IPS-18c (cell line): ENCODE measurements at regions not wholly inside any gene's neighbourhood (a gene's known extent, or its start where the extent isn't known, plus 50 kb on each side); places are given as distances from the start of the nearest gene placed in this dataset.
"Not testable (repeated sequence)": the region's sequence is repeated elsewhere in the genome, so short reads cannot be mapped to it uniquely, and the experiment has no call there.

Experiments
- H3K4me3 ChIP-seq: 2 replicates; pipeline ENCODE4 v1.7.0; 2013; ENCODE audit warnings: low read depth, mild to moderate bottlenecking, low read length, moderate library complexity; ENCODE audit not compliant: insufficient read depth
- H3K9me3 ChIP-seq: one replicate; pipeline ENCODE4 v1.6.1; 2013; ENCODE audit warnings: mild to moderate bottlenecking, low read length, moderate library complexity; ENCODE audit not compliant: control insufficient read depth, insufficient read depth

DNA sequence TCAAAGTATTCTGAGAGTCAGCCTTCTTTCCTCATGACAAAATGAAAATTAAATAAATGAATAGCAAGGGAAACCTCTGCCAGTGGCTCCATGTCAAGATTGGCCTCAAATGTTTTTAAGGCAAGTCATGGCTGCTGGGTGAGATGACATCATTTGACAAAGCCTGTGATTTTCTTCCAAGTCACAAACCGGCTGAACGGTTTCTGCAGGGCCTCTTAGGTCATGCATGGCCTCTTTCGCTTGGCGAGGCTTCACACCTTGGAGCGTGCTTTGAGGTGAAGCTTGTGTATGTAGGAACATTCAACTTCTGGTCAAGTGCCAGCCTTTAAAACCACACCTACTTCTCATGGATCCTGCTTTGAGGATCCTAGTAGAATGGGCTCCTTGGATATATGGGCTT, 161.0 kb upstream of the ZNF618 start:
- no peak overlapping the region for H3K4me3 ChIP-seq
- peaks cover 3% of the 10 kb centered on the region for H3K9me3 ChIP-seq

GRCh38 chr9:113719919-113720318, 156.2 kb upstream of the ZNF618 start:
- peaks cover 3% of the 10 kb centered on the region for H3K9me3 ChIP-seq
- no peak overlapping the region for H3K4me3 ChIP-seq

DNA sequence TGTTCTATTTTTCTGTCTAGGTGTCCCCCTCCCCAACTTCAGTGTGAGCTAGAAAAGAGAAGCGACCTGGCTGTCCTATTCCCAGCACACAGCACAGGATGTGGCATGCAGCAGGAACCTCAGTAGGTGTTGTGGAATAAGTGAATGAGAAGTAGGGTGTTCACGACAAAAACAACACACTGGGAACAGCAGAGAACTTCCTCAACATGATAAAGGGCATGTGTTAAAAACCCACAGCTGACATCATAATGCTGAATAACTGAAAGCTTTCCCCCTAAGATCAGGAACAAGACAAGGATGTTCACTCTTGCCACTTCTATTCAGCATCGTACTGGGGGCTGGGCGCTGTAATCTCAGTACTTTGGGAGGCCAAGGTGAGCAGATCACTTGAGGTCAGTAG, 155.6 kb upstream of the ZNF618 start:
- peaks cover 3% of the 10 kb centered on the region for H3K9me3 ChIP-seq
- H3K4me3 ChIP-seq: no peak overlapping the region

DNA sequence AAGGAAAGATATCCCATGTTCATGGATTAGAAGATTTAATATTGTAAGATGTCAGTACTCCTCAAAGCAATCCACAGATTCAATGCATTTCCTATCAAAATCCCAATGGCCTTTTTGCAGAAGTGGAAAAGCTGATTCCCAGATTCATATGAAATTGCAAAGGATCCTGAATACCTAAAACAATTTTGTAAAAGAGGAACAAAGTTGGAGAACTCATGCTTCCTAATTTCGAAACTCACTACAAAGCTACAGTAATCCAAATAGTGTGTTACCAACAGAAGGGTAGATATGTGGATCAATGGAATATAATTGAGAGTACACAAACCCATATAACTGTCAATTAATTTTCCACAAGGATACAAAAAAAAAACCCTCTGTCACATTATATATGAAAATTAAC, 154.3 kb upstream of the ZNF618 start:
- Histone ChIP-seq H3K9me3 (peaks cover 3% of the 10 kb centered on the region), H3K4me3 (no peak overlapping the region)

GRCh38 chr9:113724202-113724601, 151.9 kb upstream of the ZNF618 start:
- no peaks in the 10 kb centered on the region for H3K9me3 ChIP-seq
- H3K4me3 ChIP-seq: no peak overlapping the region

- H3K4me3 ChIP-seq: no peak overlapping the region
- H3K9me3 ChIP-seq: peaks cover 10% of the 10 kb centered on the region
Observed at GRCh38 chr9:113728989-113729388, 147.1 kb upstream of the ZNF618 start.

DNA sequence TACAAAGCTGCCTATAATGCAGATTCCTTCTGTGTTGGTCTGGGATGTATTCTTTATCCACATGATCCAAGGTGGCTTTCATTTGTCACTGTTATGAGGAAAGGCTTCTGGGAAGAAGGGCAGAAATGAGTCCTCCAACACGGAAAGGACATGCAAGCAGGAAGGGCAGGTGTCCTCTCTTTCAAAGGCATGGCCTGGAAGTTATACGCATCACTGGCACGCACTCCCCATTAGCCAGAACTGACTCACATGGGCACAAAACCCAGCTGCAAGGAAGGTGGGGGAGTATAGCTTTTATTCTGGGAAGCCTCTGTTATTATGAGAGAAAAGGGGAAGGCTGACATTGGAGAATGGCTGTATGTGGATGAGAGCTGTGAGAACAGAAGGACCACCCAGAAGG, 141.3 kb upstream of the ZNF618 start:
- Histone ChIP-seq H3K9me3 (peaks cover 11% of the 10 kb centered on the region), H3K4me3 (no peak overlapping the region)

GRCh38 chr9:113737517-113738271, 138.4 kb upstream of the ZNF618 start:
- H3K4me3 ChIP-seq: no peak overlapping the region
- peaks cover 2% of the 10 kb centered on the region for H3K9me3 ChIP-seq

DNA sequence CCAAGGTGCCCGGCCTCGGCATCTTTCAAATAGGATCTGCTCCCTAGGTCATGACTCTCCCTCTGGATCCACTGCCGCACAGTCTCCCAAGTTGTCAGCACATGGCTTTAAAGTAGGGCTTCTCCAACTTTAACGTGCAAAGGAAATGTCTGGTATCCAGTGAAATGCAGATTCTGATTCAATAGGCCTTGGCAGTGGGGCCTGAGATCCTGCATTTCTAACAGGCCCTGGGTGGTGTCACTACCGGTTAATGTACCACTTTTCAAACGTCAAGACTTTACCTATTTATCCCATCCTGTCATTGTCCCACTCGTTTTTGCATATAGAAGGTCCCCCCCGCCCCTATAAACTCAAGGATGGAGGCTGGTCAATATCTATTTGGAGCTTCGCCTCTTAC, 137.6 kb upstream of the ZNF618 start:
- Histone ChIP-seq H3K4me3 (no peak overlapping the region), H3K9me3 (peaks cover 2% of the 10 kb centered on the region)

GRCh38 chr9:113738893-113739604, 137.1 kb upstream of the ZNF618 start:
- Histone ChIP-seq H3K9me3 (peaks cover under 1% of the 10 kb centered on the region), H3K4me3 (no peak overlapping the region)

- not testable (repeated sequence) for H3K4me3 ChIP-seq
Observed at GRCh38 chr9:113739605-113740507, 136.3 kb upstream of the ZNF618 start.

GRCh38 chr9:113740508-113741500, 135.3 kb upstream of the ZNF618 start:
- not testable (repeated sequence) for H3K9me3 ChIP-seq, H3K4me3 ChIP-seq

More at GRCh38 chr9:113739605-113740507, 136.3 kb upstream of the ZNF618 start:
- H3K9me3 ChIP-seq: not testable (repeated sequence)

GRCh38 chr9:113741886-113742854, 133.9 kb upstream of the ZNF618 start:
- H3K4me3 ChIP-seq: no peak overlapping the region
- H3K9me3 ChIP-seq: no peaks in the 10 kb centered on the region

DNA sequence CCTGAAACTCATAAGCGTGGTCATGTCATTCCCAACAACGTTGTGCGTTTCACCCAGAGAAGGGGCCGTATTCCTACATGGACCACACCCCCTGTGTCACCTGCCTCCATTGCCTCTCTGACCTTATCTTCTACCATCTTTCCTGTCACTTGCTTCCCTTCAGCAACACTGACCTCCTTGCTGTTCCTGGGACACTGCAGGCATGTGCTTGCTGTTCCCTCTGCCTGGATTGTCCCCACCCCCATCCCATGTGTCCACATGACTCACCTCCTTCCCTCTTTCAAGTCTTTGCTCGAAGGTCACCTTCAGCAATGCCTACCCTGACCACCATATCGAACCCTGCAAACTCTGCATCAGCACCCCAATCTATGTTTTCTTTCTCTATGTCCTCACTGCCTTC, 133.2 kb upstream of the ZNF618 start:
- Histone ChIP-seq H3K9me3 (no peaks in the 10 kb centered on the region), H3K4me3 (no peak overlapping the region)

- no peaks in the 10 kb centered on the region for H3K9me3 ChIP-seq
- no peak overlapping the region for H3K4me3 ChIP-seq
Observed at GRCh38 chr9:113746486-113746885, 129.6 kb upstream of the ZNF618 start.

DNA sequence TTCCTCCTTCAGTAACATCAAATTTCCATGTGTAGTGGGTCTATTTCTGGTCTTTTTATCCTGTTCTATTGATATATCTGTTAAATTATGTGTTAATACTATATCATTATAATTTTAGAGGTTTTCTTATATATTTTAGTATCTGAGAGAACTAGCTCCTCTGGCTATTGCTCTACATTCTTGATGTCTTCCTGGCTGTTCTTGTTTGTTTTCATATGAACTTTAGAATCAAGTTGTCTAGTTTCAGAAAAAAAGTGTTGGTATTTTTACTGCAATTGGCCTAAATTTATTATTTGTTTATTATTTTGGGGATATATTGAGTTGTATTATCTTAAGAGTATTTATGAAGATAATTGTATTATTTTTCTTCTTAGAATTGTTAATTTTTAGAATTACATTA, 128.0 kb upstream of the ZNF618 start:
- no peaks in the 10 kb centered on the region for H3K9me3 ChIP-seq
- H3K4me3 ChIP-seq: no peak overlapping the region
